ENCODE measurements at regions not wholly inside any gene's neighbourhood (a gene's known extent, or its start where the extent isn't known, plus 50 kb on each side); places are given as distances from the start of the nearest gene placed in this dataset.

GRCh38 chr12:11951209-11951608, 119.5 kb upstream of the BCL2L14 start:
- no peaks in the 10 kb centered on the region for H3K9me3 ChIP-seq (ENCODE audit: control insufficient read depth, insufficient read depth, low read length)
- no peaks in the 10 kb centered on the region for H3K79me2 ChIP-seq (ENCODE audit: control insufficient read depth, low read length)
- no peaks in the 10 kb centered on the region for H3K36me3 ChIP-seq (ENCODE audit: control insufficient read depth, low read length)
- H3K27ac ChIP-seq (ENCODE audit: low read depth, low read length), result no peak overlapping the region
- H3K9me2 ChIP-seq (replicated peaks; ENCODE audit: control insufficient read depth, low read length), result no peaks in the 10 kb centered on the region
- H4K20me1 ChIP-seq (ENCODE audit: control insufficient read depth, insufficient read depth, low read depth, low read length), result no peaks in the 10 kb centered on the region; the same call in 1 of the 2 replicates
- H3K4me1 ChIP-seq (ENCODE audit: control insufficient read depth, low read length), result no peaks in the 10 kb centered on the region
- no peak overlapping the region for H3K4me3 ChIP-seq (ENCODE audit: low read length)
- no peaks in the 10 kb centered on the region for H3F3A ChIP-seq (ENCODE audit: control insufficient read depth, insufficient read depth)
- H3K4me2 ChIP-seq (ENCODE audit: low read length), result no peak overlapping the region
- TF ChIP-seq CTCF (IDR thresholded peaks at IDR 0.05; ENCODE audit: low read depth, low read length, poor library complexity, severe bottlenecking), result no peak
- no peak for TF ChIP-seq EZH2phosphoT487 (IDR thresholded peaks at IDR 0.05; ENCODE audit: borderline replicate concordance, low read length)
- H3K27me3 ChIP-seq (ENCODE audit: control insufficient read depth, low read length), result peaks cover 28% of the 10 kb centered on the region

GRCh38 chr12:11953523-11953922, 117.2 kb upstream of the BCL2L14 start:
- Histone ChIP-seq H3K9me3 (ENCODE audit: control insufficient read depth, insufficient read depth, low read length) (no peaks in the 10 kb centered on the region), H3K27me3 (ENCODE audit: control insufficient read depth, low read length) (peaks cover 30% of the 10 kb centered on the region), H3K4me1 (ENCODE audit: control insufficient read depth, low read length) (no peaks in the 10 kb centered on the region), H3K4me3 (ENCODE audit: low read length) (no peak overlapping the region), H3K27ac (ENCODE audit: low read depth, low read length) (no peak overlapping the region), H3F3A (ENCODE audit: control insufficient read depth, insufficient read depth) (no peaks in the 10 kb centered on the region), H3K36me3 (ENCODE audit: control insufficient read depth, low read length) (no peaks in the 10 kb centered on the region), H3K79me2 (ENCODE audit: control insufficient read depth, low read length) (no peaks in the 10 kb centered on the region), H4K20me1 (ENCODE audit: control insufficient read depth, insufficient read depth, low read depth, low read length) (no peaks in the 10 kb centered on the region; the same call in 1 of the 2 replicates), H3K4me2 (ENCODE audit: low read length) (no peak overlapping the region), H3K9me2 (replicated peaks; ENCODE audit: control insufficient read depth, low read length) (no peaks in the 10 kb centered on the region)
- no peak for TF ChIP-seq CTCF (IDR thresholded peaks at IDR 0.05; ENCODE audit: low read depth, low read length, poor library complexity, severe bottlenecking)
- no peak for TF ChIP-seq EZH2phosphoT487 (IDR thresholded peaks at IDR 0.05; ENCODE audit: borderline replicate concordance, low read length)

- no peak for TF ChIP-seq EZH2phosphoT487 (IDR thresholded peaks at IDR 0.05; ENCODE audit: borderline replicate concordance, low read length)
- no peak for TF ChIP-seq CTCF (IDR thresholded peaks at IDR 0.05; ENCODE audit: low read depth, low read length, poor library complexity, severe bottlenecking)
- H3K4me2 ChIP-seq (ENCODE audit: low read length), result no peak overlapping the region
- no peak overlapping the region for H3K4me3 ChIP-seq (ENCODE audit: low read length)
- H3K9me2 ChIP-seq (replicated peaks; ENCODE audit: control insufficient read depth, low read length), result no peaks in the 10 kb centered on the region
- no peaks in the 10 kb centered on the region for H3K9me3 ChIP-seq (ENCODE audit: control insufficient read depth, insufficient read depth, low read length)
- no peaks in the 10 kb centered on the region for H3F3A ChIP-seq (ENCODE audit: control insufficient read depth, insufficient read depth)
- H4K20me1 ChIP-seq (ENCODE audit: control insufficient read depth, insufficient read depth, low read depth, low read length), result no peaks in the 10 kb centered on the region; the same call in 1 of the 2 replicates
- no peaks in the 10 kb centered on the region for H3K79me2 ChIP-seq (ENCODE audit: control insufficient read depth, low read length)
- peaks cover 28% of the 10 kb centered on the region for H3K27me3 ChIP-seq (ENCODE audit: control insufficient read depth, low read length)
- H3K36me3 ChIP-seq (ENCODE audit: control insufficient read depth, low read length), result no peaks in the 10 kb centered on the region
- no peaks in the 10 kb centered on the region for H3K4me1 ChIP-seq (ENCODE audit: control insufficient read depth, low read length)
- no peak overlapping the region for H3K27ac ChIP-seq (ENCODE audit: low read depth, low read length)
Measured at GRCh38 chr12:11954181-11954580, 116.6 kb upstream of the BCL2L14 start.
